Small intestine (tissue), 7 donors: ENCODE measurements at regions not wholly inside any gene's neighbourhood (a gene's known extent, or its start where the extent isn't known, plus 50 kb on each side); places are given as distances from the start of the nearest gene placed in this dataset.
"Not testable (repeated sequence)": the region's sequence is repeated elsewhere in the genome, so short reads cannot be mapped to it uniquely, and the experiment has no call there.

Experiments used
- DNase-seq, 2 donors: peaks; one replicate each; pipeline versions ENCODE4 v3.0.0 to v3.0.0-alpha.2; 2013
- FAIRE-seq: peaks from 2 replicates; lab custom pipeline; 2012; peaks lifted over from hg19 to GRCh38; lab: Jason Lieb, UNC
- H3K27ac ChIP-seq, 3 donors: one replicate each; pipeline ENCODE4 v1.5.1; 2013; ENCODE audit warnings: low read length in 2 of 3, mild to moderate bottlenecking in 2 of 3, control low read depth in 1 of 3, inconsistent platforms in 1 of 3, low read depth in 1 of 3, moderate library complexity in 1 of 3
- H3K27me3 ChIP-seq, 3 donors: one replicate each; pipeline ENCODE4 v1.6.1; 2013; ENCODE audit warnings: low read length in 3 of 3, inconsistent platforms in 1 of 3; ENCODE audit not compliant: control insufficient read depth in 3 of 3, insufficient read depth in 3 of 3
- H3K36me3 ChIP-seq, 3 donors: one replicate each; pipeline ENCODE4 v1.6.1; 2013; ENCODE audit warnings: low read length in 3 of 3, inconsistent platforms in 1 of 3, low read depth in 1 of 3, mild to moderate bottlenecking in 1 of 3, moderate library complexity in 1 of 3; ENCODE audit not compliant: control insufficient read depth in 3 of 3, insufficient read depth in 2 of 3
- H3K4me1 ChIP-seq, 3 donors: one replicate each; pipeline ENCODE4 v1.6.1; 2013; ENCODE audit warnings: low read length in 2 of 3, inconsistent platforms in 1 of 3, low read depth in 1 of 3, mild to moderate bottlenecking in 1 of 3, moderate library complexity in 1 of 3; ENCODE audit not compliant: control insufficient read depth in 3 of 3, insufficient read depth in 2 of 3
- H3K4me3 ChIP-seq, 3 donors: one replicate each; pipeline ENCODE4 v1.5.1; 2013; ENCODE audit warnings: low read length in 3 of 3, control low read depth in 1 of 3, inconsistent platforms in 1 of 3, low read depth in 1 of 3, mild to moderate bottlenecking in 1 of 3, moderate library complexity in 1 of 3
- H3K9me3 ChIP-seq, 2 donors: one replicate each; pipeline ENCODE4 v1.6.1; 2013; ENCODE audit warnings: low read depth in 1 of 2, low read length in 1 of 2; ENCODE audit not compliant: control insufficient read depth in 2 of 2, insufficient read depth in 1 of 2
- WGBS, 3 donors: extraction: QIAGEN DNeasy Blood & Tissue Kit; methylation state at CpG; one replicate each; pipeline ENCODE4 v1.1.7; 2013; 5-methylcytosine and 5-hydroxymethylcytosine counted together
- donor health status: healthy with polysubstance abuse.
- donor health status: control.
- donor health status: control.
- donor health status: Bipolar disorder and iron deficiency.
- donor health status: healthy.

DNA sequence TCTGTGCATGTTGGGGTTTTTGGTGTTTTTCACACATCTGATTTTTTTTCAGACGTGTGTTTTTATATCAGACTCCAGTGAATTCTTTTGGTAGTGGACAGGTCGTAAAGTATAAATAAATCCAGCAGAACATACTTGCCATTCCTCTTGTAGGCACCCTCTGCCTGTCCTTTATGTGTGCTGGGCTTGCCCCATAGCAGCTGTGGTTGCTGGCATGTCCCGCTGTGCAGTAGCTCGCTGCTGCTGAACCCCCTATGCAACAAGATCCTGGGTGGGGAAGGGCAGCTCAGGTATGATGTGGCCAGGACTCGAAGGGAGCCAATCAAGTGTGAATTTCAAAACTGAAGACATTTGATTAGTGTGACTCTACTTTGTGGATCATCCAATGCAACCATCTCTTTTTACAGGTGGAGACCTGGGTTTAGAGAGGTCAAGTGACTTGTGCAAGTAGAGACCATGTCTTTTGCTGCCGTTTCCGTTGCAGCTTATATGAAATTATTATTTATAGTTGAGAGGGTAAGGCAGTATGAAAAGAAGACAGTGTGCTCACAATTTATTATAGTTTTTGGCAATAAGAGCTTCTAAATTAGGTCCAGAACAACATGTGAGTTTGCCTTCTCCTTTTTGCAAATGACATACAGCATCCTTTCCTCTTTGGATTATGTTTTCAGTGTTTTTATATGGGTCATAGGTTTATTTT, 350.8 kb upstream of the C2CD4B start:
- H3K27ac ChIP-seq: no peak overlapping the region
- no peak for FAIRE-seq
- DNase-seq: no peak
- H3K36me3 ChIP-seq: peaks cover 0 to 3% (median 0%) of the 10 kb centered on the region in 3 donors
- no peaks in the 10 kb centered on the region for H3K27me3 ChIP-seq
- WGBS, 3 donors: 88 to 92% (median 90%) methylated on average over 7 of the region's 7 CpGs
- no peaks in the 10 kb centered on the region for H3K9me3 ChIP-seq
- peaks cover under 1 to 7% (median 2%) of the 10 kb centered on the region in 3 donors for H3K4me1 ChIP-seq
- no peak overlapping the region for H3K4me3 ChIP-seq

DNA sequence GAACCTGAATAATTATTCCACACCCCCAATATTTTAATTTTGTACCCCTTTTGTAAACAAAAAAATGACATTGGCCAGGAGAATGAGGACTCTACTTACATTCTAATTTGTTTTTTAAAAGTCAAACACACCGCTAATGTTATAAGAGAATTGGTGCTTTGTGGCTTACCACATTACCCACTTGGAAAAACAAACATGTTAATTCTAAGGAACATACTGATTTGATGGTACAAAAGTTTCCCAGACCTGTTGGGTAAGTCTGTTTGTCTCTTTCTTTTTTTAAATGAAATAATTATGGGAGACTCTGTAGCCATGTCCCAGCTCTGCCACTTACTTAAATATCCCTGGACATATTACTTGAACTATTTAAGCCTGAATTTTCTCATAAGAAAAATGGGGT, 352.5 kb upstream of the C2CD4B start:
- DNase-seq (no peak), FAIRE-seq (no peak)
- Histone ChIP-seq H3K36me3 (peaks cover 0 to 3% (median 0%) of the 10 kb centered on the region in 3 donors), H3K27ac (no peak overlapping the region), H3K9me3 (no peaks in the 10 kb centered on the region), H3K4me1 (no peaks in the 10 kb centered on the region), H3K4me3 (no peak overlapping the region), H3K27me3 (no peaks in the 10 kb centered on the region)
- WGBS, 3 donors: 61 to 87% (median 84%) methylated on average over 1 of the region's 1 CpG

DNA sequence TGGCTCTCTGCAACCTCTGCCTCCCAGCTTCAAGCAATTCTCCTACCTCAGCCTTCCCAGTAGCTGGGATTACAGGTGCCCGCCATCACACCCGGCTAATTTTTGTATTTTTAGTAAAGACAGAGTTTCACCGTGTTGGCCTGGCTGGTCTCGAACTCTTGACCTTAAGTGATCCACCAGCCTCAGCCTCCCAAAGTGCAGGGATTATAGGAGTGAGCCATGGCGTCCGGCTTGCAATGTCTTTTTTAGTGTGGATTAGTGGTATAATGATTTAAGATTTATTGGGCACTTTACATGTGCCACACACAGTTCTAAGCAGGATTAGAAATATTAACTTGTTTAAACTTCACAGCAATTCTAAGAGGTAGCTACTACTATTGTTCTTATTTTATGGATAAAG, 353.6 kb upstream of the C2CD4B start:
- not testable (repeated sequence) for H3K27me3 ChIP-seq, DNase-seq, H3K27ac ChIP-seq, H3K4me3 ChIP-seq, H3K9me3 ChIP-seq, H3K4me1 ChIP-seq, FAIRE-seq, H3K36me3 ChIP-seq
- WGBS, 3 donors: 87 to 97% (median 93%) methylated on average over 6 of the region's 6 CpGs

DNA sequence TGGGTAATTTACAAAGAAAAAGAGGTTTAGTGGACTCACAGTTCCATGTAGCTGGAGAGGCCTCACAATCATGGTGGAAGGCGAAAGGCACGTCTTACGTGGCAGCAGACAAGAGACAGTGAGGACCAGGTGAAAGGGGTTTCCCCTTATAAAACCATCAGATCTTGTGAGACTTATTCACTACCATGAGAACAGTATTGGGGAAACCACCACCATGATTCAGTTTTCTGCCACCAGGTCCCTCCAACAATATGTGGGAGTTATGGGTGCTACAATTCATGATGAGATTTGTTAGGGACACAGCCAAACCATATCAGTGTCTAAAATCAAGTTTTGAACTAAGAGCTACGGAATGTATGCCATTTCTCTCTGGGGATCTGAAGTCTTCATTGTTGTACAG, 354.8 kb upstream of the C2CD4B start:
- DNase-seq (no peak), FAIRE-seq (no peak)
- Histone ChIP-seq H3K4me1 (no peaks in the 10 kb centered on the region), H3K4me3 (no peak overlapping the region), H3K27me3 (no peaks in the 10 kb centered on the region), H3K9me3 (no peaks in the 10 kb centered on the region), H3K27ac (no peak overlapping the region), H3K36me3 (no peaks in the 10 kb centered on the region)
- WGBS, 3 donors: 76 to 89% (median 81%) methylated on average over 4 of the region's 4 CpGs

DNA sequence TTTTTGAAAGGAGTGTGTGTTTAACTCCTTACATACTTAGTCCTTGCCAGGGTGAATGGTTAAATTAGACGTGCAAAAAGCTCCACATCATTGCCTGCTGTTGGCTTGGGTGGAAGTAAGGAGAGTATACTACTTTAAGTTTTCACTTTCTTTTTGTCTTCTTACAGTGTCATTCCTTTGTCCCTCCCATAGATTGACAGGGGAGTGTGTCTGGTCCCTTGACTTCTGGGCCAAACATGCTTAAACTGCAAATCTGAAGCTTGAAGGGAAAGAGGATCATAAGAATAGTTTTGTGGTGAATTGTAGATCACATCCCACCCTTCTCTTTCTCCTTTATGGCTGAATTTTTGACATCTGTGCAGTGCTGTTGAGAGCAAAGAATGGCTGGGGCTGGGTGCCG, 355.8 kb upstream of the C2CD4B start:
- H3K9me3 ChIP-seq: no peaks in the 10 kb centered on the region
- H3K36me3 ChIP-seq: no peaks in the 10 kb centered on the region
- 87 to 94% (median 92%) methylated on average over 2 of the region's 2 CpGs for WGBS, 3 donors
- FAIRE-seq: no peak
- H3K4me3 ChIP-seq: no peak overlapping the region
- H3K27me3 ChIP-seq: no peaks in the 10 kb centered on the region
- no peak overlapping the region for H3K27ac ChIP-seq
- no peak for DNase-seq
- no peaks in the 10 kb centered on the region for H3K4me1 ChIP-seq

DNA sequence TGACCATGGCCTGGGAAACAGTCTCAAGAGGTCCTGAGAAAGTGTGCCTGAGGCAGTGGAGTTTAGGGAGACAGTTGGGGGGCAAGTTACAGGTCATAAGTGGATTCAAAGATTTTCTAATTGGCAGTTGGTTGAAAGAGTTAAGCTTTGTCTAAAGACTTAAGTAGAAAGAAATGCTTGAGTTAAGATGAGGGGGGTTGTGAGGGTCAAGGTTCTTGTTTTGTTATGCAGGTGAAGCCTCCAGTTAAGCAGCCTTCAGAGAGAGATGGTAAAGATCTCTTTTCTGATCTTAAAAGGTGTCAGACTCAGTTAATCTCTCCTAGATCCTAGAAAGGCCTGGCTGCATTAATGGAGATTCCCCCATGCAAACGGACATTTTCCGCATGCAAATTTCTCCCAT, 356.3 kb upstream of the C2CD4B start:
- no peaks in the 10 kb centered on the region for H3K4me1 ChIP-seq
- DNase-seq: no peak
- H3K9me3 ChIP-seq: no peaks in the 10 kb centered on the region
- peaks cover 0 to 2% (median 0%) of the 10 kb centered on the region in 3 donors for H3K36me3 ChIP-seq
- no peak for FAIRE-seq
- H3K27me3 ChIP-seq: no peaks in the 10 kb centered on the region
- no peak overlapping the region for H3K27ac ChIP-seq
- H3K4me3 ChIP-seq: no peak overlapping the region
- 92 to 97% (median 93%) methylated on average over 2 of the region's 2 CpGs for WGBS, 3 donors

DNA sequence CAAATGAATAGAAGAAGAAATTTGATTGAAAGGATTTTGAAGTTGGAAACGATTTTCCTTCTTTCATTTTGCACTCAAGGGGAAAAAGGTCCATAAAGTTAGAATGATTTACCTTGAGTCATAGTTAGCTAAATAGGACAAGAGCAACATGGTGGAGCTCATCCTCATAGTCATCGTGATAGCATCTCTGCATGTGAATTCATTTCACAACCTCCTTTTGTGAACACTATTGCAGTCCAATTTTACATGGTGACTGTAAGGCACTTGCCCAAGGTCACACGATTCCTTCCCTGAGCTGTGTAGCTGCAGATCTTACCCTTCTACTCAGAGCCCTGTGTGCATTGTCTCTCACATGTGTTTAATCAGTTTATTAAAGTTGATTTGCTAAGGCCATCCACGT, 359.8 kb upstream of the C2CD4B start:
- no peaks in the 10 kb centered on the region for H3K27me3 ChIP-seq
- WGBS, 3 donors: 80 to 81% (median 80%) methylated on average over 4 of the region's 4 CpGs
- H3K27ac ChIP-seq: no peak overlapping the region

DNA sequence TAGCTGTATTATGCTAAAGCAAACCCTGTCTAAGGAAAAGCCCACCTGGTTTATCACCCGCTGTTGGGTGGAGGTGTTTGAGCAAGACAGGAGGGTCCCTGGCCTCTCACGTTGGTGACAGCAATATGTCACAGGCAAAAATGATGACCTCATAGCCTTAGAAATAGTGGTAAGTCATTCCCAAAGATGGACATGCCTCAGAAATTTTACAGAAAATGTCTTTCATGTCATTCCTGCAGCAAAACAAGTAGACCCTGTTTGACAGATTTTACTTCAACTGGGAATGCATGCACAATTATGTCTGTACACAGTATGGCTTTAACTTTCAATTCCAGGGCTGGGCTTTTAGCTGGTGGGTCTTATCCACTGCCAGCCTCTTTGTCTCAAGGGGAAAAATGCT, 362.3 kb upstream of the C2CD4B start:
- DNase-seq (no peak), FAIRE-seq (no peak)
- no peaks in the 10 kb centered on the region for H3K9me3 ChIP-seq
- H3K4me1 ChIP-seq: no peaks in the 10 kb centered on the region
- H3K4me3 ChIP-seq: no peak overlapping the region
- peaks cover 0 to 2% (median 0%) of the 10 kb centered on the region in 3 donors for H3K36me3 ChIP-seq
- no peaks in the 10 kb centered on the region for H3K27me3 ChIP-seq
- H3K27ac ChIP-seq: no peak overlapping the region
- WGBS, 3 donors: 77 to 84% (median 82%) methylated on average over 2 of the region's 2 CpGs

More for the DNA sequence above, 359.8 kb upstream of the C2CD4B start:
- FAIRE-seq (no peak), DNase-seq (no peak)
- Histone ChIP-seq H3K4me3 (no peak overlapping the region), H3K4me1 (no peaks in the 10 kb centered on the region), H3K9me3 (no peaks in the 10 kb centered on the region), H3K36me3 (peaks cover 0 to 2% (median 0%) of the 10 kb centered on the region in 3 donors)

DNA sequence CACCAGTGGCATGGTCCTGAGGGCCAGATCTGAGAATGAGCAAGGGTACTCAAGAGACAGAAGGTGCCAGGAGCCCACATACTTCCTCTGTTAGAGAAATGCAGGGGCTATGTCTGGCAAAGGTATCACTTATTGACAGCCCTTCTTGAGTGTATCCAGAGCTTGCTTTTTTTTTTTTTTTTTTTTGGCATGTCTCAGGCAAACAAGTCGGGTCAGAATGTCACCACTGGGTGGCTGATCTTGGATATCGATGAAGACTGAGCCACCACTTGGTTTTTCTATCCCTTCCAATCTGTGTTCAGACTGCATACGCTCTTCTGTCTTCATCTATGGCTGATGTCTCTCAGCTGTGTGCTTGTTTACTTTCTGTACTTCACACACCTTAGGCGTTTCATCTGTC, 363.4 kb upstream of the C2CD4B start:
- no peak for FAIRE-seq
- 66 to 86% (median 77%) methylated on average over 4 of the region's 4 CpGs for WGBS, 3 donors
- no peaks in the 10 kb centered on the region for H3K9me3 ChIP-seq

More for the DNA sequence above, 363.4 kb upstream of the C2CD4B start:
- Histone ChIP-seq H3K4me3 (no peak overlapping the region), H3K4me1 (no peaks in the 10 kb centered on the region), H3K36me3 (peaks cover 0 to 2% (median 0%) of the 10 kb centered on the region in 3 donors), H3K27me3 (no peaks in the 10 kb centered on the region), H3K27ac (no peak overlapping the region)
- DNase-seq: no peak
